Naive thymus-derived CD4-positive, alpha-beta T cell (primary cell): ENCODE measurements at regions not wholly inside any gene's neighbourhood (a gene's known extent, or its start where the extent isn't known, plus 50 kb on each side); places are given as distances from the start of the nearest gene placed in this dataset.

Experiments
- ATAC-seq: fragments of 150-1000 bp; cut with Tn5 transposase; 2 replicates; pipeline ENCODE4 v1.10.0; 2021; ENCODE audit warnings: mild to moderate bottlenecking, moderate library complexity
- CTCF ChIA-PET: fragments of 350-600 bp; sonication (Branson Sonifier 250); formaldehyde crosslinking; loops from one replicate; lab custom pipeline; 2021; ENCODE audit warnings: antibody characterized with exemption; lab: Charles Lee
- POLR2A ChIA-PET: fragments of 350-600 bp; sonication (Branson Sonifier 250); formaldehyde crosslinking; loops from one replicate; lab custom pipeline; 2021; ENCODE audit warnings: antibody characterized with exemption, inconsistent platforms; lab: Charles Lee
- DNase-seq, 9 donors: peaks; one replicate each; pipeline versions ENCODE4 v3.0.0 to v3.0.0-alpha.2; 2020 to 2022; ENCODE audit warnings: mixed read lengths in 1 of 9
- H3K27ac ChIP-seq: one replicate; pipeline ENCODE4 v1.7.0; 2013; ENCODE audit warnings: mild to moderate bottlenecking, low read depth, low read length, moderate library complexity
- H3K27me3 ChIP-seq, 2 donors: one replicate each; pipeline ENCODE4 v1.7.0; 2013; ENCODE audit warnings: low read length in 2 of 2, mild to moderate bottlenecking in 2 of 2, moderate library complexity in 2 of 2; ENCODE audit not compliant: control insufficient read depth in 2 of 2, insufficient read depth in 2 of 2
- H3K36me3 ChIP-seq, 3 experiments: 1 replicate in 2 of 3; 2 replicates in 1 of 3; pipeline ENCODE4 v1.7.0; 2013; ENCODE audit warnings: low read length in 3 of 3, mild to moderate bottlenecking in 3 of 3, moderate library complexity in 1 of 3; ENCODE audit not compliant: insufficient read depth in 3 of 3, control insufficient read depth in 2 of 3
- H3K4me1 ChIP-seq, 2 donors: one replicate each; pipeline ENCODE4 v1.7.0; 2013; ENCODE audit warnings: low read length in 2 of 2, mild to moderate bottlenecking in 2 of 2, moderate library complexity in 1 of 2; ENCODE audit not compliant: control insufficient read depth in 2 of 2, insufficient read depth in 2 of 2
- H3K4me3 ChIP-seq: 2 replicates; pipeline ENCODE4 v1.7.0; 2013; ENCODE audit warnings: mild to moderate bottlenecking, low read length
- H3K9me3 ChIP-seq, 3 experiments: 1 replicate in 2 of 3; 2 replicates in 1 of 3; pipeline ENCODE4 v1.7.0; 2013; ENCODE audit warnings: low read length in 3 of 3; ENCODE audit not compliant: control insufficient read depth in 2 of 3
- H3K27ac Mint-ChIP-seq, 9 donors: one replicate each; pipeline ENCODE4 v1.8.0; 2020 to 2022; ENCODE audit warnings: mixed read lengths in 9 of 9, mild to moderate bottlenecking in 8 of 9, moderate library complexity in 5 of 9, inconsistent platforms in 2 of 9
- H3K27me3 Mint-ChIP-seq, 5 donors: one replicate each; pipeline ENCODE4 v1.8.0; 2021 to 2022; ENCODE audit warnings: mixed read lengths in 5 of 5, mild to moderate bottlenecking in 1 of 5
- H3K36me3 Mint-ChIP-seq, 5 donors: one replicate each; pipeline ENCODE4 v1.8.0; 2020 to 2022; ENCODE audit warnings: mixed read lengths in 5 of 5, mild to moderate bottlenecking in 3 of 5, inconsistent platforms in 1 of 5
- H3K4me1 Mint-ChIP-seq, 7 donors: one replicate each; pipeline ENCODE4 v1.8.0; 2020 to 2022; ENCODE audit warnings: mixed read lengths in 7 of 7, mild to moderate bottlenecking in 3 of 7, inconsistent platforms in 1 of 7
- H3K4me3 Mint-ChIP-seq, 10 donors: one replicate each; pipeline ENCODE4 v1.8.0; 2020 to 2022; ENCODE audit warnings: mild to moderate bottlenecking in 10 of 10, mixed read lengths in 10 of 10, moderate library complexity in 6 of 10, inconsistent platforms in 2 of 10
- H3K9me3 Mint-ChIP-seq, 11 donors: one replicate each; pipeline ENCODE4 v1.8.0; 2020 to 2022; ENCODE audit warnings: mixed read lengths in 11 of 11, mild to moderate bottlenecking in 4 of 11, inconsistent platforms in 1 of 11, moderate library complexity in 1 of 11
- intact Hi-C, 2 donors: fragments of 100-400 bp; cut with micrococcal nuclease; formaldehyde crosslinking; loops; one replicate each; pipeline ENCODE4 v1.15.1; 2023

DNA sequence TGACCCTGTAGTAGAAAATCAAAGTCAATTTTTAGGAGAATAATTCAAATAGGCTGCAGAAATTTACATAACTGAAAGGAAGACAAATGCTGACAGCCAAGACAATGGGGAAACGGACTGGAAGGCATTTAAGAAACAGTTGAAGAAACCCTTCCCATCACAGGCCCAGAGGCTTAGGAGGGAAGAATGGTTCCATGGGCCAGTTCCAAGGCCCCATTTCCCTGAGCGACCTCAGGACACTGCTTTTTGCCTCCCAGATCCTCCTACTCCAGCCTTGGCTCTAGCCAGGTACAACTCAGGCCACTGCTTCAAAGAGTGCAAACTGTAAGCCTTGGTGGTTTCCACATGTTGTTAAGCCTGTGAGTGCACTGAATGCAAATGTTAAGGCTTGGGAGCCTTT, 184.1 kb upstream of the SGCD start:
- intact Hi-C loops, result no loop called here
- ATAC-seq, result no peak
- Histone ChIP-seq H3K27ac (no peak overlapping the region), H3K4me3 (no peak overlapping the region), H3K4me1 (no peaks in the 10 kb centered on the region), H3K36me3 (no peaks in the 10 kb centered on the region), H3K9me3 (no peaks in the 10 kb centered on the region), H3K27me3 (no peaks in the 10 kb centered on the region)
- Mint-ChIP-seq H3K27me3 (peaks cover 0 to 19% (median 10%) of the 10 kb centered on the region in 5 donors), H3K9me3 (peaks cover 0 to 37% (median 12%) of the 10 kb centered on the region in 11 donors), H3K4me1 (no peaks in the 10 kb centered on the region), H3K27ac (no peak overlapping the region), H3K4me3 (no peak overlapping the region), H3K36me3 (peaks cover 0 to 17% (median 3%) of the 10 kb centered on the region in 5 donors)
- no peak for DNase-seq
- ChIA-PET POLR2A (no interaction called here), CTCF (no interaction called here)

- ChIA-PET CTCF (no interaction called here), POLR2A (no interaction called here)
- H3K4me3 ChIP-seq, result no peak overlapping the region
- peaks cover 0 to 10% (median 8%) of the 10 kb centered on the region in 5 donors for H3K27me3 Mint-ChIP-seq
- no peaks in the 10 kb centered on the region for H3K9me3 ChIP-seq
- peaks cover 0 to 16% (median 5%) of the 10 kb centered on the region in 11 donors for H3K9me3 Mint-ChIP-seq
- DNase-seq, result no peak
- H3K4me3 Mint-ChIP-seq, result no peak overlapping the region
- intact Hi-C loops, result no loop called here
- no peaks in the 10 kb centered on the region for H3K27me3 ChIP-seq
- no peaks in the 10 kb centered on the region for H3K4me1 Mint-ChIP-seq
- no peaks in the 10 kb centered on the region for H3K36me3 ChIP-seq
- H3K36me3 Mint-ChIP-seq, result peaks cover 0 to 11% (median under 1%) of the 10 kb centered on the region in 5 donors
- H3K27ac Mint-ChIP-seq, result no peak overlapping the region
- no peaks in the 10 kb centered on the region for H3K4me1 ChIP-seq
- H3K27ac ChIP-seq, result no peak overlapping the region
- ATAC-seq, result no peak
These were observed 179.6 kb upstream of the SGCD start for GRCh38 chr5:156147261-156147943.

DNA sequence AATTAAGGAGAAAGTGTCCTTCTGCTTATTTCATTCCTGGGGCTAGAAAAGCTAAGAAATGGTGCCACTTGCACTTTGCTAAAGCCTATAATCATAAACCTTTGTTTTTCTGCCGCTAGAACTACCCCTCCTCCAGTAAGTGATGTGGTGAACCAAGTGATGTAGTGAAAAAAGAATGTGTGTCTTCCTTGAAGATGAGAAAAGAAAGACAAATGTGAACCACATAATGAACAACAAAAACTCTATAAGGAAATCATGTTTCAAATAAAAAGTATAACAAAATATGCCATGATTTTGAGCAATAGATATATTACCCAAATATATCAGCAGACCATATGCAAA, 179.0 kb upstream of the SGCD start:
- Mint-ChIP-seq H3K27ac (no peak overlapping the region), H3K4me1 (no peaks in the 10 kb centered on the region), H3K4me3 (no peak overlapping the region), H3K27me3 (peaks cover 0 to 10% (median 8%) of the 10 kb centered on the region in 5 donors), H3K9me3 (peaks cover 0 to 11% (median 2%) of the 10 kb centered on the region in 11 donors), H3K36me3 (peaks cover 0 to 8% (median 0%) of the 10 kb centered on the region in 5 donors)
- Histone ChIP-seq H3K36me3 (no peaks in the 10 kb centered on the region), H3K27me3 (no peaks in the 10 kb centered on the region), H3K9me3 (no peaks in the 10 kb centered on the region), H3K27ac (no peak overlapping the region), H3K4me1 (no peaks in the 10 kb centered on the region), H3K4me3 (no peak overlapping the region)
- CTCF ChIA-PET, result no interaction called here
- POLR2A ChIA-PET, result no interaction called here
- DNase-seq (no peak), ATAC-seq (no peak)
- intact Hi-C loops, result no loop called here

GRCh38 chr5:156148301-156148700, 178.7 kb upstream of the SGCD start:
- Histone ChIP-seq H3K9me3 (no peaks in the 10 kb centered on the region), H3K4me1 (no peaks in the 10 kb centered on the region), H3K36me3 (no peaks in the 10 kb centered on the region), H3K4me3 (no peak overlapping the region), H3K27me3 (no peaks in the 10 kb centered on the region), H3K27ac (no peak overlapping the region)
- Mint-ChIP-seq H3K27ac (no peak overlapping the region), H3K4me1 (no peaks in the 10 kb centered on the region), H3K36me3 (peaks cover 0 to 8% (median 0%) of the 10 kb centered on the region in 5 donors), H3K4me3 (no peak overlapping the region), H3K9me3 (peaks cover 0 to 7% (median 2%) of the 10 kb centered on the region in 11 donors), H3K27me3 (peaks cover 0 to 10% (median 8%) of the 10 kb centered on the region in 5 donors)
- ChIA-PET CTCF (no interaction called here), POLR2A (no interaction called here)
- no peak for ATAC-seq
- DNase-seq, result no peak
- intact Hi-C loops, result no loop called here

- Mint-ChIP-seq H3K9me3 (peaks cover 0 to 7% (median 2%) of the 10 kb centered on the region in 11 donors), H3K4me3 (no peak overlapping the region), H3K27me3 (peaks cover 0 to 10% (median 8%) of the 10 kb centered on the region in 5 donors), H3K27ac (no peak overlapping the region), H3K36me3 (peaks cover 0 to 8% (median 0%) of the 10 kb centered on the region in 5 donors), H3K4me1 (no peaks in the 10 kb centered on the region)
- Histone ChIP-seq H3K4me1 (no peaks in the 10 kb centered on the region), H3K27ac (no peak overlapping the region), H3K9me3 (no peaks in the 10 kb centered on the region), H3K4me3 (no peak overlapping the region), H3K36me3 (no peaks in the 10 kb centered on the region), H3K27me3 (no peaks in the 10 kb centered on the region)
- intact Hi-C loops, result no loop called here
- no peak for DNase-seq
- POLR2A ChIA-PET, result no interaction called here
- CTCF ChIA-PET, result no interaction called here
- no peak for ATAC-seq
These were observed 177.8 kb upstream of the SGCD start for GRCh38 chr5:156149213-156149612.

- Mint-ChIP-seq H3K36me3 (no peaks in the 10 kb centered on the region), H3K27me3 (peaks cover 0 to 14% (median 5%) of the 10 kb centered on the region in 5 donors), H3K4me1 (no peaks in the 10 kb centered on the region), H3K4me3 (no peak overlapping the region), H3K9me3 (no peaks in the 10 kb centered on the region), H3K27ac (no peak overlapping the region)
- DNase-seq (no peak), ATAC-seq (no peak)
- ChIA-PET POLR2A (no interaction called here), CTCF (no interaction called here)
- Histone ChIP-seq H3K27ac (no peak overlapping the region), H3K9me3 (no peaks in the 10 kb centered on the region), H3K27me3 (no peaks in the 10 kb centered on the region), H3K4me1 (no peaks in the 10 kb centered on the region), H3K4me3 (no peak overlapping the region), H3K36me3 (no peaks in the 10 kb centered on the region)
- intact Hi-C loops, result no loop called here
These were observed 173.4 kb upstream of the SGCD start for GRCh38 chr5:156153602-156154001.

GRCh38 chr5:156154757-156155156, 172.2 kb upstream of the SGCD start:
- Mint-ChIP-seq H3K27ac (no peak overlapping the region), H3K36me3 (no peaks in the 10 kb centered on the region), H3K27me3 (peaks cover 0 to 15% (median 5%) of the 10 kb centered on the region in 5 donors), H3K4me3 (no peak overlapping the region), H3K4me1 (no peaks in the 10 kb centered on the region), H3K9me3 (no peaks in the 10 kb centered on the region)
- H3K27ac ChIP-seq, result no peak overlapping the region
- no peak for DNase-seq
- H3K9me3 ChIP-seq, result no peaks in the 10 kb centered on the region
- POLR2A ChIA-PET, result no interaction called here
- CTCF ChIA-PET, result no interaction called here
- H3K27me3 ChIP-seq, result no peaks in the 10 kb centered on the region
- intact Hi-C loops, result no loop called here
- H3K4me1 ChIP-seq, result no peaks in the 10 kb centered on the region
- H3K4me3 ChIP-seq, result no peak overlapping the region
- no peak for ATAC-seq
- H3K36me3 ChIP-seq, result no peaks in the 10 kb centered on the region
